PC-9 (cell line): ENCODE measurements at regions not wholly inside any gene's neighbourhood (a gene's known extent, or its start where the extent isn't known, plus 50 kb on each side); places are given as distances from the start of the nearest gene placed in this dataset.

Experiments used
- BruUV-seq: library from RNA; stranded (reverse); fragments of 400-500 nt; replicated peaks from 2 replicates; lab custom pipeline; 2021; lab: Mats Ljungman, UMichigan
- CTCF ChIA-PET: fragments of 300-600 bp; sonication (Branson Sonifier 250); formaldehyde crosslinking; loops from one replicate; lab custom pipeline; 2022; ENCODE audit warnings: antibody characterized with exemption; lab: Charles Lee
- POLR2A ChIA-PET: fragments of 300-600 bp; sonication (Branson Sonifier 250); formaldehyde crosslinking; loops from one replicate; lab custom pipeline; 2022; ENCODE audit warnings: antibody characterized with exemption; ENCODE audit not compliant: unreplicated experiment; lab: Charles Lee
- DNase-seq, 2 experiments: peaks; one replicate each; pipeline versions ENCODE4 v3.0.0 to v3.0.0-alpha.2; 2015 to 2022; ENCODE audit warnings: mixed read lengths in 1 of 2
- H2AFZ ChIP-seq: fragments of 200-600 bp; sonication (generic); 2 replicates; pipeline ENCODE4 v1.8.1; 2017; ENCODE audit warnings: antibody characterized with exemption
- H3F3A ChIP-seq: fragments of 200-600 bp; sonication (generic); 2 replicates; pipeline ENCODE4 v1.8.1; 2017; ENCODE audit warnings: antibody characterized with exemption, mild to moderate bottlenecking, low read depth; ENCODE audit not compliant: insufficient read depth
- H3K27ac ChIP-seq: fragments of 200-600 bp; sonication (generic); 2 replicates; pipeline ENCODE4 v1.6.1; 2016; ENCODE audit warnings: mixed run types
- H3K27me3 ChIP-seq: fragments of 200-600 bp; sonication (generic); 2 replicates; pipeline ENCODE4 v1.6.1; 2016; ENCODE audit warnings: low read depth, mixed run types; ENCODE audit not compliant: insufficient read depth
- H3K36me3 ChIP-seq: fragments of 200-600 bp; sonication (generic); 2 replicates; pipeline ENCODE4 v1.6.1; 2016; ENCODE audit warnings: low read depth, mixed run types
- H3K4me1 ChIP-seq: fragments of 200-600 bp; sonication (generic); replicated peaks from 2 replicates; pipeline ENCODE4 v1.6.1; 2016; ENCODE audit warnings: mixed run types; ENCODE audit not compliant: insufficient read depth
- H3K4me2 ChIP-seq: fragments of 200-600 bp; sonication (generic); 2 replicates; pipeline ENCODE4 v1.6.1; 2017; ENCODE audit warnings: mixed run types
- H3K4me3 ChIP-seq: fragments of 200-600 bp; sonication (generic); 2 replicates; pipeline ENCODE4 v1.6.1; 2016; ENCODE audit warnings: mixed run types
- H3K79me2 ChIP-seq: fragments of 200-600 bp; sonication (generic); 2 replicates; pipeline ENCODE4 v1.6.1; 2017; ENCODE audit warnings: low read depth, mixed run types
- H3K9me2 ChIP-seq: fragments of 200-600 bp; sonication (generic); 2 replicates; pipeline ENCODE4 v1.8.1; 2017; ENCODE audit warnings: mild to moderate bottlenecking; ENCODE audit not compliant: insufficient read depth
- H3K9me3 ChIP-seq: fragments of 200-600 bp; sonication (generic); 2 replicates; pipeline ENCODE4 v1.8.1; 2016; ENCODE audit warnings: low read depth; ENCODE audit not compliant: insufficient read depth
- H4K20me1 ChIP-seq: fragments of 200-600 bp; sonication (generic); 2 replicates; pipeline ENCODE4 v1.8.1; 2017; ENCODE audit not compliant: insufficient read depth
- CTCF ChIP-seq: fragments of 200-600 bp; sonication (generic); conservative IDR thresholded peaks from 2 replicates; pipeline ENCODE4 v1.6.1; 2017; ENCODE audit warnings: mixed run types, antibody characterized with exemption, mild to moderate bottlenecking, moderate library complexity
- EZH2 ChIP-seq: fragments of 200-600 bp; sonication (generic); IDR thresholded peaks from 2 replicates; pipeline ENCODE4 v1.8.0; 2017; ENCODE audit warnings: antibody characterized with exemption, low read depth
- intact Hi-C: fragments of 100-400 bp; cut with micrococcal nuclease; formaldehyde crosslinking; loops from one replicate; pipeline ENCODE4 v1.10.0; 2022; ENCODE audit not compliant: unreplicated experiment

GRCh38 chr11:38683484-38683883, 2085.4 kb upstream of the RAG2 start:
- Histone ChIP-seq H3K27me3 (no peaks in the 10 kb centered on the region), H2AFZ (no peak overlapping the region), H3K9me3 (no peaks in the 10 kb centered on the region), H3K4me1 (peaks cover 11% of the 10 kb centered on the region; the same call in 1 of the 2 replicates), H4K20me1 (no peaks in the 10 kb centered on the region), H3K79me2 (no peaks in the 10 kb centered on the region), H3K4me3 (no peak overlapping the region), H3K27ac (no peak overlapping the region), H3K4me2 (no peak overlapping the region), H3F3A (no peaks in the 10 kb centered on the region), H3K36me3 (no peaks in the 10 kb centered on the region), H3K9me2 (no peaks in the 10 kb centered on the region; the same call in 1 of the 2 replicates)
- ChIA-PET POLR2A (no interaction called here), CTCF (interaction anchor here (0.6 kb wide), 1 partner anchor 237 kb away, joined by 5 read pairs; no protein-coding TSS in a partner anchor)
- TF ChIP-seq EZH2 (no peak), CTCF (no peak)
- no peak for DNase-seq
- intact Hi-C loops: no loop called here
- no TSS peak for BruUV-seq

DNA sequence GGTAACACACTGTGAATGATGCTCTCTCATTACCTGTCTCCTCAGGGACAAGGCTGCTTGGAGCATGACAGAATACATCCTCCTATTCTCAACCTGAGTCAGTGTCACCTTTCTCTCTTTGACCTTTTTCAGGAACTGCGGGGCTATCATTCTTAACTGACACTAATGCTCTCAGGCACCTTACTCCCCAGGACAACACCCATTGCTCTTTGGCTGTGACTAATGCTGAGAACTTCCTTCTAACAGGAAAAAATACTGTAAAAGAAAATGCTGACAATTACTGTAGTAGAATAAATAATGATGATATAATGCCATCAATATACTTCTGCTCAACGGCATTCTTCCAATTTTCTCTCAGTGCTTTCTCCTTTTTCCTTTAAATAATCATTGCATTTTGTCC, 2082.7 kb upstream of the RAG2 start:
- no peak overlapping the region for H2AFZ ChIP-seq
- H3K36me3 ChIP-seq: no peaks in the 10 kb centered on the region
- H3F3A ChIP-seq: no peaks in the 10 kb centered on the region
- TF ChIP-seq EZH2: no peak
- no peak for TF ChIP-seq CTCF
- ChIA-PET CTCF (no interaction called here), POLR2A (no interaction called here)
- H3K4me1 ChIP-seq: peaks cover 11% of the 10 kb centered on the region; the same call in 1 of the 2 replicates
- no TSS peak for BruUV-seq
- DNase-seq: peak; percentile 8 to 55
- H3K79me2 ChIP-seq: no peaks in the 10 kb centered on the region
- no peaks in the 10 kb centered on the region for H3K27me3 ChIP-seq
- no peak overlapping the region for H3K4me3 ChIP-seq
- no peaks in the 10 kb centered on the region for H4K20me1 ChIP-seq
- H3K9me3 ChIP-seq: no peaks in the 10 kb centered on the region
- intact Hi-C loops: no loop called here
- H3K9me2 ChIP-seq: no peaks in the 10 kb centered on the region; the same call in 1 of the 2 replicates
- H3K27ac ChIP-seq: no peak overlapping the region
- H3K4me2 ChIP-seq: no peak overlapping the region

DNA sequence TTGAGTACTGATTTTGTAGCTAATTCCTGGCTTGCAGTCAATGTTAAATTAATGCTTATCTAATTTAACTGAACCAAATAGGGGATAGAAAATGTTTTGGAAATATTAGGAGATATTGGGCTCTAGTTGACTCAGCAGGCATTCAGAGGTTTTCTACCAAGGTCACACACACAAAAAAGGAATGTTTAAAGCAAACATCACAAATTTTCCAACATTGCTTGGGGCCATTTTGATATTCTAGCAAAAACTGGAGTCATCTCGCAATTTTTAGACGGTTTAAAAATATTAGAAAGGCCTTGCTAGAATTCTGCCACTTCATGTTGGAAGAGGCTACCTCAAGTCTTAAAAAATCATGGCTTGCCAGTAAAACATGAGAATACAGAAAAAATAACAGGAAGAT, 2082.1 kb upstream of the RAG2 start:
- Histone ChIP-seq H3K4me3 (no peak overlapping the region), H3K36me3 (no peaks in the 10 kb centered on the region), H3K4me2 (no peak overlapping the region), H3K4me1 (peaks cover 11% of the 10 kb centered on the region; the same call in 1 of the 2 replicates), H3F3A (no peaks in the 10 kb centered on the region), H3K9me3 (no peaks in the 10 kb centered on the region), H3K27ac (no peak overlapping the region), H4K20me1 (no peaks in the 10 kb centered on the region), H3K9me2 (no peaks in the 10 kb centered on the region), H2AFZ (no peak overlapping the region), H3K79me2 (no peaks in the 10 kb centered on the region), H3K27me3 (no peaks in the 10 kb centered on the region)
- intact Hi-C loops: no loop called here
- POLR2A ChIA-PET: no interaction called here
- TF ChIP-seq CTCF (no peak), EZH2 (no peak)
- no peak for DNase-seq
- BruUV-seq: no TSS peak
- CTCF ChIA-PET: no interaction called here
